Endothelial cell of umbilical vein (primary cell): ENCODE measurements at regions not wholly inside any gene's neighbourhood (a gene's known extent, or its start where the extent isn't known, plus 50 kb on each side); places are given as distances from the start of the nearest gene placed in this dataset.

Source experiments
- BruUV-seq: library from RNA; stranded (reverse); fragments of 400-500 nt; replicated peaks from 2 replicates; lab custom pipeline; 2021; lab: Mats Ljungman, UMichigan
- CTCF ChIA-PET: fragments of 300-600, 350-600 bp; sonication (Branson Sonifier 250); formaldehyde crosslinking; loops from one replicate; lab custom pipeline; 2021; ENCODE audit warnings: antibody characterized with exemption, inconsistent platforms; lab: Charles Lee
- POLR2A ChIA-PET: fragments of 300-600, 350-600 bp; sonication (Branson Sonifier 250); formaldehyde crosslinking; loops from one replicate; lab custom pipeline; 2021; ENCODE audit warnings: antibody characterized with exemption, inconsistent platforms; lab: Charles Lee
- DNase-seq: peaks from one replicate; pipeline ENCODE4 v3.0.0-alpha.2; 2011; ENCODE audit warnings: low read depth, low spot score
- FAIRE-seq: peaks from 2 replicates; lab custom pipeline; 2011; peaks lifted over from hg19 to GRCh38; lab: Jason Lieb, UNC
- H2AFZ ChIP-seq: 2 replicates; pipeline ENCODE4 v1.6.0; 2012; ENCODE audit warnings: low read depth, low read length, control low read depth, inconsistent platforms
- H3K27ac ChIP-seq: 2 replicates; pipeline ENCODE4 v1.5.1; 2011; ENCODE audit warnings: low read depth, mild to moderate bottlenecking, control low read depth, low read length, moderate library complexity; ENCODE audit not compliant: insufficient read depth
- H3K27me3 ChIP-seq, 2 experiments: 2 replicates each; pipeline versions ENCODE4 v1.6.0 to v1.6.1; 2011; ENCODE audit warnings: low read length in 2 of 2, mixed read lengths in 1 of 2; ENCODE audit not compliant: control insufficient read depth in 2 of 2, insufficient read depth in 2 of 2
- H3K36me3 ChIP-seq, 2 experiments: 2 replicates in 1 of 2; 3 replicates in 1 of 2; pipeline ENCODE4 v1.5.1; 2011; ENCODE audit warnings: low read length in 2 of 2, mild to moderate bottlenecking in 1 of 2, moderate library complexity in 1 of 2; ENCODE audit not compliant: control insufficient read depth in 2 of 2, insufficient read depth in 2 of 2; ENCODE audit errors: extremely low read depth in 1 of 2
- H3K4me1 ChIP-seq: 3 replicates; pipeline ENCODE4 v1.5.1; 2011; ENCODE audit warnings: mild to moderate bottlenecking, low read length; ENCODE audit not compliant: control insufficient read depth, insufficient read depth; ENCODE audit errors: extremely low read depth
- H3K4me2 ChIP-seq: 2 replicates; pipeline ENCODE4 v1.6.1; 2011; ENCODE audit warnings: low read length, control low read depth, mixed read lengths; ENCODE audit not compliant: insufficient read depth
- H3K4me3 ChIP-seq, 3 experiments: fragments of 200-600 bp in 1 of 3; sonication (generic), shearing (Covaris generic) in 1 of 3; replicated peaks in 1 of 3; 2 replicates each; pipeline ENCODE4 v1.5.1; 2011 to 2016; ENCODE audit warnings: control low read depth in 3 of 3, low read length in 3 of 3, mild to moderate bottlenecking in 2 of 3, inconsistent platforms in 1 of 3, low read depth in 1 of 3, moderate library complexity in 1 of 3; ENCODE audit not compliant: insufficient read depth in 1 of 3
- H3K79me2 ChIP-seq: 2 replicates; pipeline ENCODE4 v1.6.0; 2012; ENCODE audit warnings: low read length, inconsistent platforms; ENCODE audit not compliant: control insufficient read depth, insufficient read depth
- H3K9ac ChIP-seq: replicated peaks from 2 replicates; pipeline ENCODE3; 2011; ENCODE audit warnings: low read length, control low read depth; ENCODE audit not compliant: insufficient read depth; ENCODE audit errors: extremely low read depth
- H3K9me1 ChIP-seq: replicated peaks from 3 replicates; pipeline ENCODE4 v1.6.0; 2011; ENCODE audit warnings: mild to moderate bottlenecking, low read length; ENCODE audit not compliant: control insufficient read depth, insufficient read depth; ENCODE audit errors: extremely low read depth
- H3K9me3 ChIP-seq: replicated peaks from 2 replicates; pipeline ENCODE4 v1.5.1; 2012; ENCODE audit warnings: low read length, inconsistent platforms; ENCODE audit not compliant: control insufficient read depth, insufficient read depth
- H4K20me1 ChIP-seq: replicated peaks from 2 replicates; pipeline ENCODE3; 2011; ENCODE audit warnings: mild to moderate bottlenecking, low read length; ENCODE audit not compliant: control insufficient read depth, insufficient read depth; ENCODE audit errors: extremely low read depth
- EZH2 ChIP-seq: IDR thresholded peaks from 2 replicates; pipeline ENCODE4 v1.6.1; 2012; ENCODE audit warnings: borderline replicate concordance, low read depth, mild to moderate bottlenecking, moderate library complexity, low read length, inconsistent platforms; ENCODE audit not compliant: severe bottlenecking
- FOS ChIP-seq: IDR thresholded peaks from 2 replicates; pipeline ENCODE4 v1.6.1; 2011; ENCODE audit warnings: mild to moderate bottlenecking, low read length, moderate library complexity, borderline replicate concordance; ENCODE audit not compliant: insufficient read depth
- GATA2 ChIP-seq: IDR thresholded peaks from 2 replicates; pipeline ENCODE4 v1.7.0; 2011; ENCODE audit warnings: low read depth, mild to moderate bottlenecking, moderate library complexity, mixed read lengths, low read length; ENCODE audit not compliant: insufficient read length, insufficient read depth
- JUN ChIP-seq: IDR thresholded peaks from 2 replicates; pipeline ENCODE4 v1.6.1; 2011; ENCODE audit warnings: borderline replicate concordance, low read depth; ENCODE audit not compliant: insufficient read length, insufficient read depth
- MYC ChIP-seq: IDR thresholded peaks from one replicate; pipeline ENCODE4 v1.6.1; 2011; ENCODE audit warnings: mild to moderate bottlenecking, low read depth, low read length
- POLR2A ChIP-seq: IDR thresholded peaks from 2 replicates; pipeline ENCODE4 v1.6.1; 2012; ENCODE audit warnings: low read depth, mild to moderate bottlenecking, control low read depth, low read length
- POLR2AphosphoS5 ChIP-seq: IDR thresholded peaks from 2 replicates; pipeline ENCODE4 v1.6.1; 2012; ENCODE audit warnings: low read depth, mild to moderate bottlenecking, control low read depth, low read length, moderate library complexity; ENCODE audit not compliant: insufficient read depth
- dilution Hi-C: fragments of 300-500 bp; cut with MboI; formaldehyde crosslinking; loops from one replicate; pipeline ENCODE4 v1.15.0; 2019; ENCODE audit warnings: low sequenced_read_pairs; ENCODE audit not compliant: extremely low pct_ligation_motif_present
- intact Hi-C: fragments of 100-400 bp; cut with micrococcal nuclease; formaldehyde crosslinking; loops from one replicate; pipeline ENCODE4 v1.10.0; 2022
- TF ChIP-seq, protein P1 (sequence below): IDR thresholded peaks from 2 replicates; pipeline ENCODE4 v1.6.1; 2011; ENCODE audit not compliant: insufficient read depth, insufficient read length
- TF ChIP-seq, protein P2 (sequence below), 2 donors: IDR thresholded peaks; 1 replicate in 1 of 2; 2 replicates in 1 of 2; pipeline ENCODE4 v1.5.1; 2011; ENCODE audit warnings: low read length in 2 of 2, mild to moderate bottlenecking in 2 of 2, moderate library complexity in 2 of 2, control low read depth in 1 of 2, inconsistent platforms in 1 of 2, low read depth in 1 of 2; ENCODE audit not compliant: insufficient read depth in 1 of 2; ENCODE audit errors: extremely low read depth in 1 of 2

- dilution Hi-C loops = no loop called here
- Histone ChIP-seq H3K9me3 (no peaks in the 10 kb centered on the region), H3K4me3 (no peak overlapping the region), H3K4me2 (no peak overlapping the region), H3K9me1 (no peaks in the 10 kb centered on the region), H4K20me1 (no peaks in the 10 kb centered on the region), H3K27ac (no peak overlapping the region), H3K9ac (no peak overlapping the region), H3K27me3 (no peaks in the 10 kb centered on the region), H2AFZ (no peak overlapping the region), H3K79me2 (no peaks in the 10 kb centered on the region), H3K36me3 (no peaks in the 10 kb centered on the region), H3K4me1 (no peaks in the 10 kb centered on the region)
- intact Hi-C loops = no loop called here
- no TSS peak for BruUV-seq
- ChIA-PET CTCF (no interaction called here), POLR2A (no interaction called here)
- FAIRE-seq = no peak
- TF ChIP-seq EZH2 = no peak
- TF ChIP-seq JUN = no peak
- no peak for TF ChIP-seq POLR2AphosphoS5
- no peak for TF ChIP-seq GATA2
- TF ChIP-seq MYC = no peak
- TF ChIP-seq, protein P1, sequence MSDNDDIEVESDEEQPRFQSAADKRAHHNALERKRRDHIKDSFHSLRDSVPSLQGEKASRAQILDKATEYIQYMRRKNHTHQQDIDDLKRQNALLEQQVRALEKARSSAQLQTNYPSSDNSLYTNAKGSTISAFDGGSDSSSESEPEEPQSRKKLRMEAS = no peak
- TF ChIP-seq POLR2A = no peak
- no peak for TF ChIP-seq FOS
- TF ChIP-seq, protein P2, sequence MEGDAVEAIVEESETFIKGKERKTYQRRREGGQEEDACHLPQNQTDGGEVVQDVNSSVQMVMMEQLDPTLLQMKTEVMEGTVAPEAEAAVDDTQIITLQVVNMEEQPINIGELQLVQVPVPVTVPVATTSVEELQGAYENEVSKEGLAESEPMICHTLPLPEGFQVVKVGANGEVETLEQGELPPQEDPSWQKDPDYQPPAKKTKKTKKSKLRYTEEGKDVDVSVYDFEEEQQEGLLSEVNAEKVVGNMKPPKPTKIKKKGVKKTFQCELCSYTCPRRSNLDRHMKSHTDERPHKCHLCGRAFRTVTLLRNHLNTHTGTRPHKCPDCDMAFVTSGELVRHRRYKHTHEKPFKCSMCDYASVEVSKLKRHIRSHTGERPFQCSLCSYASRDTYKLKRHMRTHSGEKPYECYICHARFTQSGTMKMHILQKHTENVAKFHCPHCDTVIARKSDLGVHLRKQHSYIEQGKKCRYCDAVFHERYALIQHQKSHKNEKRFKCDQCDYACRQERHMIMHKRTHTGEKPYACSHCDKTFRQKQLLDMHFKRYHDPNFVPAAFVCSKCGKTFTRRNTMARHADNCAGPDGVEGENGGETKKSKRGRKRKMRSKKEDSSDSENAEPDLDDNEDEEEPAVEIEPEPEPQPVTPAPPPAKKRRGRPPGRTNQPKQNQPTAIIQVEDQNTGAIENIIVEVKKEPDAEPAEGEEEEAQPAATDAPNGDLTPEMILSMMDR (IDR thresholded peaks at IDR 0.05; ENCODE audit: extremely low read depth in 1 of 2, insufficient read depth in 1 of 2, low read depth in 1 of 2, low read length in 2 of 2) = no peak
- no peak for DNase-seq
Observed at GRCh38 chr4:151968643-151969042, 207.8 kb upstream of the GATB start.
